ENCODE measurements at regions not wholly inside any gene's neighbourhood (a gene's known extent, or its start where the extent isn't known, plus 50 kb on each side); places are given as distances from the start of the nearest gene placed in this dataset.

GRCh38 chr2:188902901-188903491, 71.2 kb upstream of the COL3A1 start:
- no peaks in the 10 kb centered on the region for H3K36me3 Mint-ChIP-seq (ENCODE audit: low read depth)

GRCh38 chr2:188903740-188904139, 70.4 kb upstream of the COL3A1 start:
- Mint-ChIP-seq H3K4me1 (no peaks in the 10 kb centered on the region), H3K4me3 (no peak overlapping the region), H3K27me3 (no peaks in the 10 kb centered on the region), H3K9me3 (no peaks in the 10 kb centered on the region), H3K36me3 (ENCODE audit: low read depth) (no peaks in the 10 kb centered on the region), H3K27ac (no peak overlapping the region)
- intact Hi-C loops (cut with micrococcal nuclease): no loop called here
- no peak for DNase-seq

More at GRCh38 chr2:188902901-188903491, 71.2 kb upstream of the COL3A1 start:
- DNase-seq: no peak
- Mint-ChIP-seq H3K27me3 (no peaks in the 10 kb centered on the region), H3K9me3 (no peaks in the 10 kb centered on the region), H3K27ac (no peak overlapping the region), H3K4me3 (no peak overlapping the region), H3K4me1 (no peaks in the 10 kb centered on the region)
- intact Hi-C loops (cut with micrococcal nuclease): no loop called here

GRCh38 chr2:188909036-188909435, 65.1 kb upstream of the COL3A1 start:
- peaks cover 3% of the 10 kb centered on the region for H3K9me3 Mint-ChIP-seq
- H3K27me3 Mint-ChIP-seq: no peaks in the 10 kb centered on the region
- intact Hi-C loops (cut with micrococcal nuclease): no loop called here
- no peak for DNase-seq
- H3K27ac Mint-ChIP-seq: no peak overlapping the region
- H3K36me3 Mint-ChIP-seq (ENCODE audit: low read depth): no peaks in the 10 kb centered on the region
- no peak overlapping the region for H3K4me3 Mint-ChIP-seq
- H3K4me1 Mint-ChIP-seq: no peaks in the 10 kb centered on the region

- H3K4me1 Mint-ChIP-seq: no peaks in the 10 kb centered on the region
- intact Hi-C loops (cut with micrococcal nuclease): no loop called here
Measured at GRCh38 chr2:188916736-188917135, 57.4 kb upstream of the COL3A1 start.

GRCh38 chr2:188917632-188918031, 56.5 kb upstream of the COL3A1 start:
- H3K36me3 Mint-ChIP-seq (ENCODE audit: low read depth): no peaks in the 10 kb centered on the region
- no peaks in the 10 kb centered on the region for H3K27me3 Mint-ChIP-seq
- H3K4me1 Mint-ChIP-seq: no peaks in the 10 kb centered on the region
- H3K27ac Mint-ChIP-seq: no peak overlapping the region
- H3K9me3 Mint-ChIP-seq: peaks cover 5% of the 10 kb centered on the region
- intact Hi-C loops (cut with micrococcal nuclease): no loop called here
- no peak for DNase-seq
- no peak overlapping the region for H3K4me3 Mint-ChIP-seq

More at GRCh38 chr2:188916736-188917135, 57.4 kb upstream of the COL3A1 start:
- H3K4me3 Mint-ChIP-seq: no peak overlapping the region
- H3K9me3 Mint-ChIP-seq: peaks cover 5% of the 10 kb centered on the region
- H3K36me3 Mint-ChIP-seq (ENCODE audit: low read depth): no peaks in the 10 kb centered on the region
- no peaks in the 10 kb centered on the region for H3K27me3 Mint-ChIP-seq
- no peak overlapping the region for H3K27ac Mint-ChIP-seq
- DNase-seq: no peak

GRCh38 chr2:188919824-188920223, 54.3 kb upstream of the COL3A1 start:
- Mint-ChIP-seq H3K9me3 (peaks cover 5% of the 10 kb centered on the region), H3K36me3 (ENCODE audit: low read depth) (no peaks in the 10 kb centered on the region), H3K27me3 (no peaks in the 10 kb centered on the region), H3K4me1 (no peaks in the 10 kb centered on the region), H3K4me3 (no peak overlapping the region), H3K27ac (no peak overlapping the region)
- intact Hi-C loops (cut with micrococcal nuclease): no loop called here
- no peak for DNase-seq

- intact Hi-C loops (cut with micrococcal nuclease): no loop called here
- no peaks in the 10 kb centered on the region for H3K36me3 Mint-ChIP-seq (ENCODE audit: low read depth)
Measured at GRCh38 chr2:188922191-188922590, 52.0 kb upstream of the COL3A1 start.

More at GRCh38 chr2:188922191-188922590, 52.0 kb upstream of the COL3A1 start:
- no peak for DNase-seq
- peaks cover 5% of the 10 kb centered on the region for H3K9me3 Mint-ChIP-seq
- H3K27ac Mint-ChIP-seq: no peak overlapping the region
- no peaks in the 10 kb centered on the region for H3K4me1 Mint-ChIP-seq
- H3K27me3 Mint-ChIP-seq: no peaks in the 10 kb centered on the region
- H3K4me3 Mint-ChIP-seq: no peak overlapping the region

Data from activated CD4-positive, alpha-beta T cell treated with anti-CD3 and anti-CD28 coated beads, Interleukin-2, amount 10 ng/mL, durations not matched to agents 24 days and 14 days (primary cell).